Psoas muscle (tissue), 7 donors: ENCODE measurements at regions not wholly inside any gene's neighbourhood (a gene's known extent, or its start where the extent isn't known, plus 50 kb on each side); places are given as distances from the start of the nearest gene placed in this dataset.

ENCODE experiments used
- ATAC-seq, 4 donors: fragments of 200-7000 bp; cut with Tn5 transposase; one replicate each; pipeline ENCODE4 v1.9.1; 2020; ENCODE audit warnings: moderate library complexity in 3 of 4, mild to moderate bottlenecking in 2 of 4
- DNase-seq, 2 donors: peaks; one replicate each; pipeline ENCODE4 v3.0.0-alpha.2; 2020
- H3K27ac ChIP-seq: fragments of 200-600 bp; one replicate; pipeline ENCODE4 v1.8.0; 2022
- H3K27me3 ChIP-seq, 3 donors: fragments of 200-600 bp in 1 of 3; one replicate each; pipeline versions ENCODE4 v1.6.1 to v1.8.0; 2013 to 2022; ENCODE audit warnings: low read length in 2 of 3, mild to moderate bottlenecking in 2 of 3, moderate library complexity in 1 of 3; ENCODE audit not compliant: insufficient read depth in 3 of 3
- H3K36me3 ChIP-seq, 2 donors: fragments of 200-600 bp in 1 of 2; one replicate each; pipeline versions ENCODE4 v1.6.1 to v1.8.0; 2013 to 2022; ENCODE audit warnings: low read depth in 1 of 2, mild to moderate bottlenecking in 1 of 2, moderate library complexity in 1 of 2; ENCODE audit not compliant: insufficient read depth in 1 of 2
- H3K4me1 ChIP-seq: fragments of 200-600 bp; one replicate; pipeline ENCODE4 v1.8.0; 2022
- H3K4me3 ChIP-seq: fragments of 200-600 bp; one replicate; pipeline ENCODE4 v1.8.0; 2022; ENCODE audit warnings: mild to moderate bottlenecking
- H3K9me3 ChIP-seq: fragments of 200-600 bp; one replicate; pipeline ENCODE4 v1.8.0; 2022
- WGBS, 3 donors: extraction: QIAGEN DNeasy Blood & Tissue Kit; methylation state at CpG; one replicate each; pipeline versions ENCODE4 v1.1.6 to v1.1.7; 2013; 5-methylcytosine and 5-hydroxymethylcytosine counted together
- intact Hi-C, 2 donors: fragments of 100-400 bp; cut with DNase I; formaldehyde crosslinking; loops; one replicate each; pipeline versions ENCODE4 v1.11.0 to v1.14.2; 2022
- TF ChIP-seq, protein P1 (sequence below): fragments of 200-600 bp; IDR thresholded peaks from one replicate; pipeline ENCODE4 v1.8.0; 2022; ENCODE audit warnings: antibody characterized with exemption
- donor health status: healthy with polysubstance abuse.
- donor health status: DM: no; HTN: no; CAD: no; lungs with moderate emphysema.
- donor health status: Bipolar disorder and iron deficiency.
- donor health status: healthy.
- donor health status: DM: yes; HTN: yes; CAD: no.
- donor health status: DM: no; HTN: no; CAD: no.
- donor health status: DM: yes; HTN: yes; CAD: no.

DNA sequence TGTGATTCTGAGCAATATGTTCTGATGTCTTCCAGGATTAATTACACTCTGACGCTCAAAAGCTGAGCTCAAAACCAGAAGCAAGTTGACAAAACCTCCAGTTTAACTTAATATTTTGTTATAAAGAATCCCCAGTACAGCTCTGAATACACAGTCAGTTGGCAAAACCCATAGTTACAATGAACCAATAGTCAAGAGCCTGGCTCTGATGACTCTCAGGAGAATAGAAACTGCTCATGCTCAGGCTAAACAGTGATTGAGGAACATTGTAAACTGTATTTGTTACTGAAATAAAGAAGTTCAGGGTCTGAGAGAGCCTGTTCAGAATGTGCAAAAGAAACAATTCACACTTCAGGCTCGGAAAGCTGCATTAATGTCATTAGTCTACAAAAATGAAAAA, 1565.9 kb downstream of the SUCLG1 start:
- H3K4me1 ChIP-seq = no peaks in the 10 kb centered on the region
- 38 to 45% (median 43%) methylated on average over 2 of the region's 2 CpGs for WGBS, 3 donors
- H3K36me3 ChIP-seq = no peaks in the 10 kb centered on the region
- no peak overlapping the region for H3K4me3 ChIP-seq
- TF ChIP-seq, protein P1, sequence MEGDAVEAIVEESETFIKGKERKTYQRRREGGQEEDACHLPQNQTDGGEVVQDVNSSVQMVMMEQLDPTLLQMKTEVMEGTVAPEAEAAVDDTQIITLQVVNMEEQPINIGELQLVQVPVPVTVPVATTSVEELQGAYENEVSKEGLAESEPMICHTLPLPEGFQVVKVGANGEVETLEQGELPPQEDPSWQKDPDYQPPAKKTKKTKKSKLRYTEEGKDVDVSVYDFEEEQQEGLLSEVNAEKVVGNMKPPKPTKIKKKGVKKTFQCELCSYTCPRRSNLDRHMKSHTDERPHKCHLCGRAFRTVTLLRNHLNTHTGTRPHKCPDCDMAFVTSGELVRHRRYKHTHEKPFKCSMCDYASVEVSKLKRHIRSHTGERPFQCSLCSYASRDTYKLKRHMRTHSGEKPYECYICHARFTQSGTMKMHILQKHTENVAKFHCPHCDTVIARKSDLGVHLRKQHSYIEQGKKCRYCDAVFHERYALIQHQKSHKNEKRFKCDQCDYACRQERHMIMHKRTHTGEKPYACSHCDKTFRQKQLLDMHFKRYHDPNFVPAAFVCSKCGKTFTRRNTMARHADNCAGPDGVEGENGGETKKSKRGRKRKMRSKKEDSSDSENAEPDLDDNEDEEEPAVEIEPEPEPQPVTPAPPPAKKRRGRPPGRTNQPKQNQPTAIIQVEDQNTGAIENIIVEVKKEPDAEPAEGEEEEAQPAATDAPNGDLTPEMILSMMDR = no peak
- no peaks in the 10 kb centered on the region for H3K27me3 ChIP-seq
- no peaks in the 10 kb centered on the region for H3K9me3 ChIP-seq
- no peak overlapping the region for H3K27ac ChIP-seq
- ATAC-seq = no peak
- intact Hi-C loops = no loop called here
- DNase-seq = no peak

DNA sequence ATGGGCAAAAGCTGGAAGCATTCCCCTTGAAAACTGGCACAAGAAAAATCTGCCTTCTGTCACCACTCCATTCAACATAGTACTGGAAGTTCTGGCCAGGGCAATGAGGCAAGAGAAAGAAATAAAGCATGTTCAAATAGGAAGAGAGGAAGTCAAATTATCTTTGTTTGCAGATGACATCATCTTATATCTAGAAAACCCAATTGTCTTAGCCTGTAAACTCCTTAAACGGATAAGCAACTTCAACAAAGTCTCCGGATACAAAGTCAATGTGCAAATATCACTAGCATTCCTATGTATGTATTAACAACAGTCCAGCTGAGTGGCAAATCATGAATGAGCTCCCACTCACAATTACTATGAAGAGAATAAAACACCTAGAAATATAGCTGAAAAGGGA, 1579.3 kb downstream of the SUCLG1 start:
- H3K4me1 ChIP-seq = no peaks in the 10 kb centered on the region
- DNase-seq = no peak
- intact Hi-C loops = no loop called here
- no peak for ATAC-seq
- H3K27me3 ChIP-seq = no peaks in the 10 kb centered on the region
- no peaks in the 10 kb centered on the region for H3K36me3 ChIP-seq
- H3K27ac ChIP-seq = no peak overlapping the region
- no peaks in the 10 kb centered on the region for H3K9me3 ChIP-seq
- no peak overlapping the region for H3K4me3 ChIP-seq
- TF ChIP-seq, protein P1 = no peak
- 73 to 94% (median 76%) methylated on average over 2 of the region's 2 CpGs for WGBS, 3 donors

DNA sequence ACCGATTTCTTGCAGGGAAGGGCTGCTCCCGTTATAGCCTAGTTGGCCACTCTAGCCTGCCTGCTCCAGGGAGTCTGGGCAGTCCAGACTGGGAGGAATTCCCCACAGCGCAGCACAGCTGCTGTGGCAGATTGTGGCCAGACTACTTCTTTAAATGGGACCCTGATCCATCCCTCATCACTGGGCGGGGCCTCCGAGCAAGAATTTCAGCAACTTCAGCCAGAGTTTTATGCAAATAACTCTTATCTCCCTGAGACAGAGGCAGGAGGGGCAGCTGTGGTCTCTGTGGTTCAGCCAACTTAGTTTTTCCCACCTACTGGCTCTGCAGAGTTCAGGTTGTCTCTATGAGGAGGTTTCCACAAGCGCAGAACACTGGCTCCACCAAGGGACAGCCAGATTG, 1583.2 kb downstream of the SUCLG1 start:
- intact Hi-C loops = no loop called here
- H3K4me1 ChIP-seq = no peaks in the 10 kb centered on the region
- no peak overlapping the region for H3K27ac ChIP-seq
- TF ChIP-seq, protein P1 = no peak
- DNase-seq (no peak), ATAC-seq (no peak)
- H3K27me3 ChIP-seq = no peaks in the 10 kb centered on the region
- H3K9me3 ChIP-seq = no peaks in the 10 kb centered on the region
- no peak overlapping the region for H3K4me3 ChIP-seq
- WGBS, 3 donors = 80 to 89% (median 81%) methylated on average over 6 of the region's 6 CpGs
- H3K36me3 ChIP-seq = no peaks in the 10 kb centered on the region

GRCh38 chr2:82857967-82858366, 1601.1 kb downstream of the SUCLG1 start:
- intact Hi-C loops = no loop called here
- TF ChIP-seq, protein P1 = no peak
- ATAC-seq (no peak), DNase-seq (no peak)
- Histone ChIP-seq H3K27me3 (no peaks in the 10 kb centered on the region), H3K9me3 (no peaks in the 10 kb centered on the region), H3K4me3 (no peak overlapping the region), H3K36me3 (no peaks in the 10 kb centered on the region), H3K27ac (no peak overlapping the region), H3K4me1 (no peaks in the 10 kb centered on the region)
- 49 to 60% (median 56%) methylated on average over 5 of the region's 5 CpGs for WGBS, 3 donors

- Histone ChIP-seq H3K27ac (no peak overlapping the region), H3K27me3 (no peaks in the 10 kb centered on the region), H3K4me3 (no peak overlapping the region), H3K4me1 (no peaks in the 10 kb centered on the region), H3K9me3 (no peaks in the 10 kb centered on the region), H3K36me3 (no peaks in the 10 kb centered on the region)
- WGBS, 3 donors = 55 to 65% (median 58%) methylated on average over 6 of the region's 6 CpGs
- no peak for DNase-seq
- TF ChIP-seq, protein P1 = no peak
- intact Hi-C loops = no loop called here
- no peak for ATAC-seq
Observed at GRCh38 chr2:82853299-82853698, 1605.8 kb downstream of the SUCLG1 start.
